HEK293T (cell line): ENCODE measurements at regions not wholly inside any gene's neighbourhood (a gene's known extent, or its start where the extent isn't known, plus 50 kb on each side); places are given as distances from the start of the nearest gene placed in this dataset.

Experiments
- CTCF ChIA-PET: fragments of 350-600 bp; formaldehyde crosslinking; extraction: SDS; loops from one replicate; lab custom pipeline; 2021; ENCODE audit warnings: antibody characterized with exemption, inconsistent platforms; lab: Yijun Ruan, JAX
- POLR2A ChIA-PET: fragments of 350-600 bp; formaldehyde crosslinking; extraction: SDS; loops from one replicate; lab custom pipeline; 2020; ENCODE audit warnings: antibody characterized with exemption, inconsistent platforms; lab: Yijun Ruan, JAX
- DNase-seq: peaks from one replicate; pipeline ENCODE4 v3.0.0; 2012; ENCODE audit warnings: mixed read lengths; ENCODE audit errors: extremely low spot score
- ARNT ChIP-seq: fragments of 450-650 bp; IDR thresholded peaks from 2 replicates; pipeline ENCODE4 v1.6.1; 2017; ENCODE audit warnings: mild to moderate bottlenecking
- BHLHE40 ChIP-seq: fragments of 450-650 bp; IDR thresholded peaks from 2 replicates; pipeline ENCODE4 v1.6.1; 2016; ENCODE audit warnings: mild to moderate bottlenecking, moderate library complexity, borderline replicate concordance
- CTBP1 ChIP-seq: fragments of 450-650 bp; IDR thresholded peaks from 2 replicates; pipeline ENCODE4 v1.6.1; 2016; ENCODE audit warnings: borderline replicate concordance
- ELF4 ChIP-seq: fragments of 450-650 bp; IDR thresholded peaks from 2 replicates; pipeline ENCODE4 v1.6.1; 2017; ENCODE audit warnings: antibody characterized with exemption
- FOXA1 ChIP-seq: fragments of 450-650 bp; IDR thresholded peaks from 2 replicates; pipeline ENCODE4 v1.6.1; 2016; ENCODE audit warnings: mild to moderate bottlenecking
- FOXK2 ChIP-seq: fragments of 450-650 bp; IDR thresholded peaks from 2 replicates; pipeline ENCODE4 v1.6.1; 2016; ENCODE audit warnings: mild to moderate bottlenecking
- FOXM1 ChIP-seq: fragments of 450-650 bp; IDR thresholded peaks from 2 replicates; pipeline ENCODE4 v1.6.1; 2017; ENCODE audit warnings: mild to moderate bottlenecking, borderline replicate concordance
- HDGF ChIP-seq: fragments of 450-650 bp; IDR thresholded peaks from 2 replicates; pipeline ENCODE4 v1.6.1; 2017; ENCODE audit warnings: antibody characterized with exemption, borderline replicate concordance
- L3MBTL2 ChIP-seq: fragments of 450-650 bp; conservative IDR thresholded peaks from 2 replicates; pipeline ENCODE4 v1.6.1; 2016; ENCODE audit warnings: mild to moderate bottlenecking
- LEF1 ChIP-seq: fragments of 450-650 bp; IDR thresholded peaks from 2 replicates; pipeline ENCODE4 v1.6.1; 2017; ENCODE audit warnings: mild to moderate bottlenecking, borderline replicate concordance
- NFRKB ChIP-seq: fragments of 450-650 bp; IDR thresholded peaks from 2 replicates; pipeline ENCODE4 v1.6.1; 2016; ENCODE audit warnings: mild to moderate bottlenecking, moderate library complexity
- SP1 ChIP-seq: fragments of 450-650 bp; IDR thresholded peaks from 2 replicates; pipeline ENCODE4 v1.6.1; 2017
- SUZ12 ChIP-seq: fragments of 450-650 bp; IDR thresholded peaks from 2 replicates; pipeline ENCODE4 v1.6.1; 2016; ENCODE audit warnings: mild to moderate bottlenecking
- TARDBP ChIP-seq: fragments of 450-650 bp; IDR thresholded peaks from 2 replicates; pipeline ENCODE4 v1.6.1; 2016
- ZNF384 ChIP-seq: fragments of 450-650 bp; IDR thresholded peaks from 2 replicates; pipeline ENCODE4 v1.6.1; 2016
- TF ChIP-seq, protein P1 (sequence below): fragments of 450-650 bp; IDR thresholded peaks from 2 replicates; pipeline ENCODE4 v1.6.1; 2016

- no peak for TF ChIP-seq ELF4
- no peak for TF ChIP-seq CTBP1
- TF ChIP-seq L3MBTL2: no peak
- no peak for TF ChIP-seq FOXM1
- TF ChIP-seq FOXA1: no peak
- TF ChIP-seq NFRKB: no peak
- no peak for TF ChIP-seq ZNF384
- TF ChIP-seq, protein P1, sequence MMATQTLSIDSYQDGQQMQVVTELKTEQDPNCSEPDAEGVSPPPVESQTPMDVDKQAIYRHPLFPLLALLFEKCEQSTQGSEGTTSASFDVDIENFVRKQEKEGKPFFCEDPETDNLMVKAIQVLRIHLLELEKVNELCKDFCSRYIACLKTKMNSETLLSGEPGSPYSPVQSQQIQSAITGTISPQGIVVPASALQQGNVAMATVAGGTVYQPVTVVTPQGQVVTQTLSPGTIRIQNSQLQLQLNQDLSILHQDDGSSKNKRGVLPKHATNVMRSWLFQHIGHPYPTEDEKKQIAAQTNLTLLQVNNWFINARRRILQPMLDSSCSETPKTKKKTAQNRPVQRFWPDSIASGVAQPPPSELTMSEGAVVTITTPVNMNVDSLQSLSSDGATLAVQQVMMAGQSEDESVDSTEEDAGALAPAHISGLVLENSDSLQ: no peak
- TF ChIP-seq ARNT: no peak
- DNase-seq: no peak
- ChIA-PET POLR2A (no interaction called here), CTCF (no interaction called here)
Measured at GRCh38 chr12:30427555-30427954, 268.1 kb downstream of the IPO8 start.

DNA sequence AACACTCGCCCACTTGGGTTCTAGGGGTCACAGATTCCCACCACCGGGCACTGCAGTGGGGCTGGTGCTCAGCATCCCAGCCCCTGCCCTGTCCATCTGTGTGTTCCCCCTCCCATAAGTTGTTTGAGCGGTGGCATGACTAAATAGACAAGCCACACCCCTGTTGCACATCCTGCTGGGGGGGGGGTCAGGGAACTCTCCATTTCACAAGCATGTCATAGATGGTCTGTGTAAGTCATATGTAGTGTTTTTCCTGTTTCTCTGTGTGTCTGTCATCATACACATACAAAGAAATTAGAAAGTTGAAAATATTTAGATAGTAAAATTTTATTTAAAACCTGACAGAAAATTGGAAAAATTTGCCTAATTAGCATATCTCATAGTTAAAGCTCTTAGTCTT lies 270.2 kb downstream of the IPO8 start:
- no peak for DNase-seq
- POLR2A ChIA-PET: no interaction called here
- CTCF ChIA-PET: no interaction called here
- TF ChIP-seq, protein P1: no peak
- no peak for TF ChIP-seq HDGF
- no peak for TF ChIP-seq ARNT
- no peak for TF ChIP-seq NFRKB
- TF ChIP-seq BHLHE40: no peak
- TF ChIP-seq LEF1: no peak

GRCh38 chr12:30423330-30423729 lies 272.3 kb downstream of the IPO8 start:
- ChIA-PET CTCF (no interaction called here), POLR2A (no interaction called here)
- TF ChIP-seq HDGF (no peak), ELF4 (no peak)
- no peak for DNase-seq

DNA sequence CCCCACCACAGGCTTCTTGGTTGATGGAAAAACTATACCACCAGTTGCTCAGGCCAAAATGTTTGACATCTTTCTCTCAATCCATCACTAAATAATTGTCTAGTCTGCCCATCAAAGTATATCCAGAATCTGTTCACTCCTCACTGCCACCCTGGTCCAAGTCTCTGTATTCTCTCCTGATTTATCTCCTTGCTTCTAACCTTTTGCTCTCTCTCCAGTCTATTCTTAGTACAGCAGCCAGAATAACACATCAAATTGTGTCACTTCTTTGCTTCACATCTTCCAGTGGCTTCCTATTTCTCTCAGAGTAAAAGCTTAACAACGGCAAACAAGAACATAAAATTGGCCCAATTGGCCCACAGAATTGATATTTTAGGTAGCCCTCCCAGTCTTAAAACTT lies 272.8 kb downstream of the IPO8 start:
- TF ChIP-seq FOXK2: no peak
- TF ChIP-seq SP1: no peak
- no peak for TF ChIP-seq FOXM1
- TF ChIP-seq, protein P1: no peak
- TF ChIP-seq TARDBP: no peak
- TF ChIP-seq FOXA1: no peak
- TF ChIP-seq SUZ12: no peak
- TF ChIP-seq HDGF: no peak
- TF ChIP-seq L3MBTL2: no peak
- ChIA-PET POLR2A (no interaction called here), CTCF (no interaction called here)
- DNase-seq: no peak

DNA sequence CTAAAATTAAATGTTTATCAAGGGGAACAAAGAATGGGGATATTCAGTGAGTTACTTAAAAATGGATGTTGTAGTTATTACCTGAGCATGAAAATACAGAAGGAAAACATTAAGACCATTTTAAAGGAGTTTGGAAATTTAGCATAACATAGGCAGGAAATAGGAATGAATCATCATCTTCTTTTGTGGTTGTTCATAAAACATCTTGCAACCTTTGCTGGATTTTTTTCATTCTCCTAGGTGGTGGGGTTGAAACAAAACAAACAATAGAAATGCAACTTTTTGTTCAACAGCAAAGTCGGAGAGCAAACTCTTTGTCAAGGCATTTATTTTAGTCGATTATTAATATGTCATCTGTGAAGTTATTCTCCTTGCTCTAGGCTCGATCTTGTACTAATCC lies 275.1 kb downstream of the IPO8 start:
- no peak for TF ChIP-seq L3MBTL2
- TF ChIP-seq CTBP1: no peak
- TF ChIP-seq TARDBP: no peak
- no peak for TF ChIP-seq ZNF384
- TF ChIP-seq SUZ12: no peak
- no peak for TF ChIP-seq FOXM1
- TF ChIP-seq, protein P1: no peak
- TF ChIP-seq HDGF: no peak
- no peak for TF ChIP-seq FOXA1
- no peak for TF ChIP-seq NFRKB
- TF ChIP-seq ARNT: no peak
- no peak for TF ChIP-seq SP1
- TF ChIP-seq BHLHE40: no peak
- TF ChIP-seq FOXK2: no peak
- ChIA-PET CTCF (no interaction called here), POLR2A (no interaction called here)
- DNase-seq: no peak

GRCh38 chr12:30417697-30418231 lies 277.9 kb downstream of the IPO8 start:
- CTCF ChIA-PET: interaction anchor here (1.1 kb wide), 1 partner anchor 23 kb away, joined by 3 read pairs; no protein-coding TSS in a partner anchor
- POLR2A ChIA-PET: no interaction called here
- no peak for DNase-seq
- no peak for TF ChIP-seq NFRKB
- no peak for TF ChIP-seq FOXK2
- no peak for TF ChIP-seq HDGF
- TF ChIP-seq, protein P1: no peak
- no peak for TF ChIP-seq ARNT
- no peak for TF ChIP-seq FOXA1
- TF ChIP-seq CTBP1: no peak
- no peak for TF ChIP-seq SUZ12
- no peak for TF ChIP-seq L3MBTL2
- TF ChIP-seq LEF1: no peak
- no peak for TF ChIP-seq TARDBP
- no peak for TF ChIP-seq SP1
- TF ChIP-seq BHLHE40: no peak
